LNCAP (cell line): ENCODE measurements at regions not wholly inside any gene's neighbourhood (a gene's known extent, or its start where the extent isn't known, plus 50 kb on each side); places are given as distances from the start of the nearest gene placed in this dataset.

ENCODE experiments used
- TF ChIP-seq, protein P1 (sequence below): fragments of 450-650 bp; IDR thresholded peaks from 2 replicates; pipeline ENCODE4 v1.5.1; 2017; ENCODE audit warnings: mild to moderate bottlenecking

GRCh38 chr1:21344098-21344749 is 54.0 kb upstream of the ECE1 start:
- TF ChIP-seq, protein P1, sequence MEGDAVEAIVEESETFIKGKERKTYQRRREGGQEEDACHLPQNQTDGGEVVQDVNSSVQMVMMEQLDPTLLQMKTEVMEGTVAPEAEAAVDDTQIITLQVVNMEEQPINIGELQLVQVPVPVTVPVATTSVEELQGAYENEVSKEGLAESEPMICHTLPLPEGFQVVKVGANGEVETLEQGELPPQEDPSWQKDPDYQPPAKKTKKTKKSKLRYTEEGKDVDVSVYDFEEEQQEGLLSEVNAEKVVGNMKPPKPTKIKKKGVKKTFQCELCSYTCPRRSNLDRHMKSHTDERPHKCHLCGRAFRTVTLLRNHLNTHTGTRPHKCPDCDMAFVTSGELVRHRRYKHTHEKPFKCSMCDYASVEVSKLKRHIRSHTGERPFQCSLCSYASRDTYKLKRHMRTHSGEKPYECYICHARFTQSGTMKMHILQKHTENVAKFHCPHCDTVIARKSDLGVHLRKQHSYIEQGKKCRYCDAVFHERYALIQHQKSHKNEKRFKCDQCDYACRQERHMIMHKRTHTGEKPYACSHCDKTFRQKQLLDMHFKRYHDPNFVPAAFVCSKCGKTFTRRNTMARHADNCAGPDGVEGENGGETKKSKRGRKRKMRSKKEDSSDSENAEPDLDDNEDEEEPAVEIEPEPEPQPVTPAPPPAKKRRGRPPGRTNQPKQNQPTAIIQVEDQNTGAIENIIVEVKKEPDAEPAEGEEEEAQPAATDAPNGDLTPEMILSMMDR = no peak

DNA sequence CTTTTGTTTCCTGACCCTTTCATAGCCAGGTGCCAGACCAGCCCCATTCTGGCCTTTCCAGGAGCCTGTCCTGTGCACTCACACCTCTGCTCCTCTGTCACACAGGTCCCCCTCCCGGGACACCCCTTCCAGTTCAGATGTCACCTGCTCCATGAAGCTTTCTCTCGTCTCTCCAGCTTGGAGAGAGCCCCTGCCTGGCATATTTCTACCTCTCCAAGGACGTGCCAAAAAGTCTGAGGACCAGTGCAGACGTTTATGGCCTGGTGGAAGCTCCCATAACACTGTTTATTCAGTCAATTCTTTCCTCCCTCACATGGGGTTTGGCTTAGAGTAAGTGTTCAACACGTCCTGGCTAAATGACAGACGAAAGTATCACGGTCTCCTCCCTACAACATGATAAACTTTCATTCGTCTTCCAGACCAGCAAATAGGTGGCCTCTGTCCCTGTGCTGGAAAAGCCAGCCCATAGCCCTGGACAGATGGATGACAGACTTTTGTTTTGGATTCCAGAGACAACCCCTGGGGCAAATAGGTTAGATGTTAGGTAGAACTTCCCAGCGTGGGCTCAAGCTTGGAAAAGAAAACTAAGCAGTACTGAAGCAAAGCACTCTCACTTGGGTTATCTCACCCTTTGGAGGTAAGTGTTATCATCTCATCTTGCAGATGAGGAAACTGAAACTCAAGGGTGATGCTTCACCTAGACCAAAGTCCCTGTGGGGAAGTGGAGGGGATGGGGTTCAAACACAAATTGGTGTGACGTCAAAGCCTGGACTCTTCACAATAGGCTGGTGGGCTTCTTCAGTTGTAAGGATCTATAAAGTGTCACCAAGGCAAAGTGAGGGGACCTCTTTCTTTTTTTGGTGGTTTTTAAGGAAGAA is 52.9 kb upstream of the ECE1 start:
- TF ChIP-seq, protein P1 = no peak

DNA sequence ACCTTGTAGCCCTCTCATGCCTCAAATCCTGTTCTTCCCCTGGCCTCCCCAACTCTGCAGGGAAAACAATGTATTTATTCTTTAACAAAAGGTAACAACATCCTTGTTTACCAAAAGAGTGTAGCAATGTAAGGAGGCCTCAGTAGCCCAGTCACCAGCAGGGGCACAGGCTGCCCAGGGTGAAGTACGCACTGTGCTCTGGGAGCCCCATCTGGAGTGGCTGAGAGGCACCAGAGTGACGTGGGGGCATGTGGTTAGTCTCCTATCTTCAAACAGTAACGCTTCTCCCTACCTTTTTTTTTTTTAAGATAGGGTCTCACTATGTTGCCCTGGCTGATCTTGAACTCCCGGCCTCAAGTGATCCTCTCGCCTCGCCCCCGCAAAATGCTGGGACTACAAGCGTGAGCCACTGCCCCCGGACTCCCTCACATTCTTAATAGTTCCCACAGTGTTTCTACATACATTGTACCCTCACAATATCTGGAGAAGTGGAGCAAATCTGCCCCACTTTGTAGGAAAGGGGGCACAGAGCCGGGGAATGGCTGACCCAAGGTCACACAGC is 51.3 kb upstream of the ECE1 start:
- TF ChIP-seq, protein P1 = no peak

DNA sequence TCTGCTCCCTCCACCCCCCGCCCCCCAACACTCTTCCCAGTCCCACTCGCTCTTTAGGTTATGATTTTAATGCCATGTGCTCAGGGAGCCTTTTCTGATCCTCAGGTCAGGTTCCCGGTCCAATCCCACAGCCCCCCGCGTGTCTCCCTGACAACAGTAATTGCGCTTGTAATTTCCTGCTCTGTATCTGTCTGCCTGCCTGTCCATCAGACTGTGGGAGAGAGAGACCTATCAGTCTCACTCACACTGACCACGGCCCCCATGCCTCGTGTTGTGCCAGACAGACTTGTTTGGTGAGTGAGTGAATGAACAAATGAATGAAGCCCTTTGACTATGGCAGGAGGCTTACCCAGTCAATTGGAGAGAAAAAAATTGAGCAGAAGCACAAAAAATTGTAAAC is 50.8 kb upstream of the ECE1 start:
- TF ChIP-seq, protein P1 = no peak

- TF ChIP-seq, protein P1 = no peak
Observed at GRCh38 chr1:21340230-21340945, 50.1 kb upstream of the ECE1 start.
